MM.1S (cell line): ENCODE measurements at regions not wholly inside any gene's neighbourhood (a gene's known extent, or its start where the extent isn't known, plus 50 kb on each side); places are given as distances from the start of the nearest gene placed in this dataset.

Experiments used
- CTCF ChIP-seq: fragments of 300-600 bp; sonication (generic); IDR thresholded peaks from 2 replicates; pipeline ENCODE4 v1.5.1; 2016; ENCODE audit warnings: antibody characterized with exemption, low read length, mixed read lengths
- EZH2 ChIP-seq: fragments of 300-600 bp; sonication (generic); optimal IDR thresholded peaks from 2 replicates; pipeline ENCODE3; 2017; ENCODE audit warnings: low read depth, mild to moderate bottlenecking, antibody characterized with exemption, low read length, mixed read lengths

GRCh38 chr20:24100370-24101011 is 111.9 kb upstream of the GGTLC1 start:
- TF ChIP-seq EZH2, result no peak
- TF ChIP-seq CTCF, result peak; percentile 84
